Choroid plexus epithelial cell (primary cell): ENCODE measurements at regions not wholly inside any gene's neighbourhood (a gene's known extent, or its start where the extent isn't known, plus 50 kb on each side); places are given as distances from the start of the nearest gene placed in this dataset.

Experiments used
- DNase-seq: peaks from one replicate; pipeline ENCODE4 v3.0.0-alpha.2; 2010; ENCODE audit warnings: low read depth
- H3K4me3 ChIP-seq: 2 replicates; pipeline ENCODE4 v1.5.1; 2011; ENCODE audit warnings: low read depth, mild to moderate bottlenecking, control low read depth, low read length, moderate library complexity
- TF ChIP-seq, protein P1 (sequence below): conservative IDR thresholded peaks from 2 replicates; pipeline ENCODE4 v1.5.1; 2011; ENCODE audit warnings: low read depth, mild to moderate bottlenecking, control low read depth, inconsistent platforms, low read length, moderate library complexity

- H3K4me3 ChIP-seq, result no peak overlapping the region
- no peak for DNase-seq
- TF ChIP-seq, protein P1, sequence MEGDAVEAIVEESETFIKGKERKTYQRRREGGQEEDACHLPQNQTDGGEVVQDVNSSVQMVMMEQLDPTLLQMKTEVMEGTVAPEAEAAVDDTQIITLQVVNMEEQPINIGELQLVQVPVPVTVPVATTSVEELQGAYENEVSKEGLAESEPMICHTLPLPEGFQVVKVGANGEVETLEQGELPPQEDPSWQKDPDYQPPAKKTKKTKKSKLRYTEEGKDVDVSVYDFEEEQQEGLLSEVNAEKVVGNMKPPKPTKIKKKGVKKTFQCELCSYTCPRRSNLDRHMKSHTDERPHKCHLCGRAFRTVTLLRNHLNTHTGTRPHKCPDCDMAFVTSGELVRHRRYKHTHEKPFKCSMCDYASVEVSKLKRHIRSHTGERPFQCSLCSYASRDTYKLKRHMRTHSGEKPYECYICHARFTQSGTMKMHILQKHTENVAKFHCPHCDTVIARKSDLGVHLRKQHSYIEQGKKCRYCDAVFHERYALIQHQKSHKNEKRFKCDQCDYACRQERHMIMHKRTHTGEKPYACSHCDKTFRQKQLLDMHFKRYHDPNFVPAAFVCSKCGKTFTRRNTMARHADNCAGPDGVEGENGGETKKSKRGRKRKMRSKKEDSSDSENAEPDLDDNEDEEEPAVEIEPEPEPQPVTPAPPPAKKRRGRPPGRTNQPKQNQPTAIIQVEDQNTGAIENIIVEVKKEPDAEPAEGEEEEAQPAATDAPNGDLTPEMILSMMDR, result no peak
Measured at GRCh38 chrX:40816906-40817305, 81.6 kb upstream of the MED14 start.

DNA sequence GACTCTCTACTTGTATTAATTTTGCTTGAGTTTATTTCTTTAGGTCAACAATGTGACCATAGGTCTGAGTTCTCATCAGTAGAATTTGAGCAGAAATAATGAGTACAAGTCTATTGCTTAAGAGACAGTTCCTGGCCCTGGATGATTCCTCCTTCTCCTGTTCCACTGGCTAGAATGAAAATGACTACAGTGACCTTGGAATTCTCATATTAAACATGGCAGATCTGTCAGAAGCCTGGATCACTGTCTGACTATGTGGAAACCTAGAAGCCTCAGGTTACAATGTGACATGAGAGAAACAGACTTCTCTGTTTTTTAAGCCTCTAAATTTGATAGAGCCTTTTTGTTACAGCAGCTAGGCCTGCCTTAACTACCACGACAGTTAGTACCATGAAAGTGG lies 82.9 kb upstream of the MED14 start:
- H3K4me3 ChIP-seq, result no peak overlapping the region
- no peak for DNase-seq
- TF ChIP-seq, protein P1, result no peak

- TF ChIP-seq, protein P1, result no peak
- H3K4me3 ChIP-seq, result no peak overlapping the region
- no peak for DNase-seq
Measured at GRCh38 chrX:40821780-40822179, 86.4 kb upstream of the MED14 start.

GRCh38 chrX:40827331-40827730 lies 92.0 kb upstream of the MED14 start:
- TF ChIP-seq, protein P1, result no peak

DNA sequence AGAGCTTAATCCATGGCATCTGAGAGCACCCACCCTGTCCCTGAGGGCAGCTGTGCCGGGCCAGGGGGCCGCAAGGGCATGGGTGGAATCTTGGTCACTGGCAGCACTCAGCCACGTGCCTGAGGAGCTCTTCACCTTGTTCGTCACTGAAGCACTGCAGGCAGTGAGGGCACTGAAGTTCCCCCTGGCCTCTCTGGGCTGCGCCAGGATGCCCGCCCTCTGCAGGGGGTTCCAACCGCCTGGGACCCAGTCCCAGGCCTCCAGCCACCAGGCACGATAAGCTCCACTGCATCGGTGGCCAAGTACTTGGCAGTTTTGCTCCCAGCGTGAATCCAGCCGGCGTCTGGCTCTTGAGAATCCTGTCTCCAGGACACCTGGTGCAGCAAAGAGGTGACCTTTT lies 96.4 kb upstream of the MED14 start:
- TF ChIP-seq, protein P1, result no peak
- H3K4me3 ChIP-seq, result no peak overlapping the region
- no peak for DNase-seq

More at GRCh38 chrX:40827331-40827730, 92.0 kb upstream of the MED14 start:
- no peak for DNase-seq
- no peak overlapping the region for H3K4me3 ChIP-seq

GRCh38 chrX:40832723-40833122 lies 97.4 kb upstream of the MED14 start:
- no peak for DNase-seq
- no peak overlapping the region for H3K4me3 ChIP-seq
- TF ChIP-seq, protein P1, result no peak

- H3K4me3 ChIP-seq, result no peak overlapping the region
- DNase-seq, result no peak
- TF ChIP-seq, protein P1, result no peak
Measured at GRCh38 chrX:40834225-40834624, 98.9 kb upstream of the MED14 start.
